ENCODE measurements at regions not wholly inside any gene's neighbourhood (a gene's known extent, or its start where the extent isn't known, plus 50 kb on each side); places are given as distances from the start of the nearest gene placed in this dataset.

- no peak for TF ChIP-seq CTCF (IDR thresholded peaks at IDR 0.05; ENCODE audit: low read depth, low read length, missing control alignments)
- H3K4me3 ChIP-seq (replicated peaks; ENCODE audit: low read depth, low read length) = no peak overlapping the region
- DNase-seq (ENCODE audit: extremely low read depth, low read depth) = no peak
Measured at GRCh38 chr12:113757221-113758002, 208.7 kb downstream of the RBM19 start.

- no peak for TF ChIP-seq CTCF (IDR thresholded peaks at IDR 0.05; ENCODE audit: low read depth, low read length, missing control alignments)
Measured at GRCh38 chr12:113756609-113757008, 209.5 kb downstream of the RBM19 start.

GRCh38 chr12:113755098-113755497 lies 211.0 kb downstream of the RBM19 start:
- no peak for TF ChIP-seq CTCF (IDR thresholded peaks at IDR 0.05; ENCODE audit: low read depth, low read length, missing control alignments)

More at GRCh38 chr12:113756609-113757008, 209.5 kb downstream of the RBM19 start:
- no peak for DNase-seq (ENCODE audit: extremely low read depth, low read depth)
- H3K4me3 ChIP-seq (replicated peaks; ENCODE audit: low read depth, low read length) = no peak overlapping the region

GRCh38 chr12:113751513-113751912 lies 214.6 kb downstream of the RBM19 start:
- no peak for DNase-seq (ENCODE audit: extremely low read depth, low read depth)
- TF ChIP-seq CTCF (IDR thresholded peaks at IDR 0.05; ENCODE audit: low read depth, low read length, missing control alignments) = no peak
- no peak overlapping the region for H3K4me3 ChIP-seq (replicated peaks; ENCODE audit: low read depth, low read length)

More at GRCh38 chr12:113755098-113755497, 211.0 kb downstream of the RBM19 start:
- no peak overlapping the region for H3K4me3 ChIP-seq (replicated peaks; ENCODE audit: low read depth, low read length)
- DNase-seq (ENCODE audit: extremely low read depth, low read depth) = no peak

DNA sequence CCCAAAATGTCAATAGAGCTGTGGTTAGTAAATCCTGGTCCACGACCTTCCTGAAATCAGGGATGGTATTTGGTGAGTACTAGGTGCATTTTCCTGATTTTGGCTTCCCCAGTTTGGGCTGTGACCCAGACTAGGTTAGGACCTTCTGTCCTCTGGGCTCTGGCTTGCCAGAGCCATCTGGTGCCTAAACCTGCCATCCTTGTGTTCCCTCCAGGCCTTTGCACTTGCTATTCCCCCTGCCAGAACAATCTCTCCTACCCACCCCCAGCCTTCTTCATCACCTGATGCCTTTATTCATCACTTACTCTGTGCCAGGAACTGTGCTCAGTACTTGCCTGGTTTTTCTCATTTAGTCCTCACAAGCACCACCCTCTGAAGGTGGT lies 216.7 kb downstream of the RBM19 start:
- no peak for DNase-seq (ENCODE audit: extremely low read depth, low read depth)
- no peak for TF ChIP-seq CTCF (IDR thresholded peaks at IDR 0.05; ENCODE audit: low read depth, low read length, missing control alignments)
- H3K4me3 ChIP-seq (replicated peaks; ENCODE audit: low read depth, low read length) = no peak overlapping the region

GRCh38 chr12:113748707-113749432 lies 217.3 kb downstream of the RBM19 start:
- H3K4me3 ChIP-seq (replicated peaks; ENCODE audit: low read depth, low read length) = no peak overlapping the region
- DNase-seq (ENCODE audit: extremely low read depth, low read depth) = no peak
- no peak for TF ChIP-seq CTCF (IDR thresholded peaks at IDR 0.05; ENCODE audit: low read depth, low read length, missing control alignments)
